Thoracic aorta (tissue), 2 donors: ENCODE measurements at regions not wholly inside any gene's neighbourhood (a gene's known extent, or its start where the extent isn't known, plus 50 kb on each side); places are given as distances from the start of the nearest gene placed in this dataset.

Experiments used
- ATAC-seq: fragments of 150-250 bp; one replicate; pipeline ENCODE4 v1.8.0; 2017; ENCODE audit warnings: low read depth; ENCODE audit not compliant: insufficient number of reproducible peaks, low FRiP score
- DNase-seq: peaks from one replicate; pipeline ENCODE4 v3.0.0-alpha.2; 2020; ENCODE audit warnings: low spot score
- H3K27ac ChIP-seq, 2 donors: fragments of 200-600 bp; sonication (generic); 1 replicate in 1 of 2; 2 replicates in 1 of 2; pipeline ENCODE4 v1.5.1; 2016; ENCODE audit warnings: mild to moderate bottlenecking in 2 of 2, moderate library complexity in 2 of 2
- H3K27me3 ChIP-seq: fragments of 200-600 bp; sonication (generic); replicated peaks from 2 replicates; pipeline ENCODE4 v1.6.0; 2016; ENCODE audit warnings: mild to moderate bottlenecking; ENCODE audit not compliant: insufficient read depth
- H3K36me3 ChIP-seq: fragments of 200-600 bp; sonication (generic); one replicate; pipeline ENCODE4 v1.5.1; 2016
- H3K4me1 ChIP-seq, 2 donors: fragments of 200-600 bp; sonication (generic); 1 replicate in 1 of 2; 2 replicates in 1 of 2; pipeline versions ENCODE4 v1.5.1 to v1.6.0; 2016; ENCODE audit warnings: low read depth in 2 of 2, mild to moderate bottlenecking in 1 of 2; ENCODE audit not compliant: control insufficient read depth in 1 of 2
- H3K4me3 ChIP-seq: fragments of 200-600 bp; sonication (generic); 2 replicates; pipeline ENCODE4 v1.5.1; 2016; ENCODE audit warnings: mild to moderate bottlenecking
- H3K9me3 ChIP-seq: fragments of 200-600 bp; sonication (generic); 2 replicates; pipeline ENCODE4 v1.5.1; 2016
- TF ChIP-seq, protein P1 (sequence below): fragments of 200-600 bp; sonication (generic); IDR thresholded peaks from one replicate; pipeline ENCODE4 v1.5.1; 2019; ENCODE audit warnings: antibody characterized with exemption

DNA sequence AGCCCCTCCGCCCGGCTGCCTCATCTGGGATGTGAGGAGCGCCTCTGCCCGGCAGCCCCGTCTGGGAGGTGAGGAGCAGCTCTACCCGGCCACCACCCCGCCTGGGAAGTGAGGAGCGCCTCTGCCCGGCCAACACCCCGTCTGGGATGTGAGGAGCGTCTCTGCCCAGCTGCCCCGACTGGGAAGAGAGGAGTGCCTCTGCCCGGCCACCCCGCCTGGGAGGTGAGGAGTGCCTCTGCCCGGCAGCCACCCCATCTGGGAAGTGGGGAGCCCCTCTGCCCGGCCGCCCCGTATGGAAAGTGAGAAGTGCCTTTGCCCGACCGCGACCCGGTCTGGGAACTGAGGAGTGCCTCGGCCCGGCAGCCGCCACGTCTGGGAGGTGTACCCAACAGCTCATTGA is 74.3 kb upstream of the TNIP3 start:
- DNase-seq (no peak), ATAC-seq (no peak)
- Histone ChIP-seq H3K27me3 (no peaks in the 10 kb centered on the region), H3K27ac (no peak overlapping the region), H3K4me1 (no peaks in the 10 kb centered on the region), H3K36me3 (no peaks in the 10 kb centered on the region), H3K4me3 (no peak overlapping the region), H3K9me3 (no peaks in the 10 kb centered on the region)
- TF ChIP-seq, protein P1, sequence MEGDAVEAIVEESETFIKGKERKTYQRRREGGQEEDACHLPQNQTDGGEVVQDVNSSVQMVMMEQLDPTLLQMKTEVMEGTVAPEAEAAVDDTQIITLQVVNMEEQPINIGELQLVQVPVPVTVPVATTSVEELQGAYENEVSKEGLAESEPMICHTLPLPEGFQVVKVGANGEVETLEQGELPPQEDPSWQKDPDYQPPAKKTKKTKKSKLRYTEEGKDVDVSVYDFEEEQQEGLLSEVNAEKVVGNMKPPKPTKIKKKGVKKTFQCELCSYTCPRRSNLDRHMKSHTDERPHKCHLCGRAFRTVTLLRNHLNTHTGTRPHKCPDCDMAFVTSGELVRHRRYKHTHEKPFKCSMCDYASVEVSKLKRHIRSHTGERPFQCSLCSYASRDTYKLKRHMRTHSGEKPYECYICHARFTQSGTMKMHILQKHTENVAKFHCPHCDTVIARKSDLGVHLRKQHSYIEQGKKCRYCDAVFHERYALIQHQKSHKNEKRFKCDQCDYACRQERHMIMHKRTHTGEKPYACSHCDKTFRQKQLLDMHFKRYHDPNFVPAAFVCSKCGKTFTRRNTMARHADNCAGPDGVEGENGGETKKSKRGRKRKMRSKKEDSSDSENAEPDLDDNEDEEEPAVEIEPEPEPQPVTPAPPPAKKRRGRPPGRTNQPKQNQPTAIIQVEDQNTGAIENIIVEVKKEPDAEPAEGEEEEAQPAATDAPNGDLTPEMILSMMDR, result no peak

DNA sequence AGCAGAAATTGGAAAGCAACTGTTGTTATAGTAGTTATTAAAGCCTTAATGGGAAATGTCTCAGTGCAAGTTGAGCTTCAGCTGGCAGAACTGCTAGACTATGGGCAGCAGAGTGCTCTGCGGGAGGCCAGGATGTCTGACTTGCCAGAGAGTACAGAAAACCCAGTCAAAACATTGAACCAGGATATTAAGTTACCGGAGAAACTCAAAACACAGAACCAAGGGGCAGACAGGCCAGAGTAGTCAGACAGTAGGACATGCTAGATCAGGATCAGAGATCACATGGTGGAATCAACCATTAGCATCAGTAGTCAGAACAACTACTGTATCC is 72.9 kb upstream of the TNIP3 start:
- Histone ChIP-seq H3K27me3 (no peaks in the 10 kb centered on the region), H3K27ac (no peak overlapping the region), H3K4me3 (no peak overlapping the region), H3K36me3 (no peaks in the 10 kb centered on the region), H3K4me1 (no peaks in the 10 kb centered on the region), H3K9me3 (no peaks in the 10 kb centered on the region)
- TF ChIP-seq, protein P1, result no peak
- DNase-seq (no peak), ATAC-seq (no peak)

DNA sequence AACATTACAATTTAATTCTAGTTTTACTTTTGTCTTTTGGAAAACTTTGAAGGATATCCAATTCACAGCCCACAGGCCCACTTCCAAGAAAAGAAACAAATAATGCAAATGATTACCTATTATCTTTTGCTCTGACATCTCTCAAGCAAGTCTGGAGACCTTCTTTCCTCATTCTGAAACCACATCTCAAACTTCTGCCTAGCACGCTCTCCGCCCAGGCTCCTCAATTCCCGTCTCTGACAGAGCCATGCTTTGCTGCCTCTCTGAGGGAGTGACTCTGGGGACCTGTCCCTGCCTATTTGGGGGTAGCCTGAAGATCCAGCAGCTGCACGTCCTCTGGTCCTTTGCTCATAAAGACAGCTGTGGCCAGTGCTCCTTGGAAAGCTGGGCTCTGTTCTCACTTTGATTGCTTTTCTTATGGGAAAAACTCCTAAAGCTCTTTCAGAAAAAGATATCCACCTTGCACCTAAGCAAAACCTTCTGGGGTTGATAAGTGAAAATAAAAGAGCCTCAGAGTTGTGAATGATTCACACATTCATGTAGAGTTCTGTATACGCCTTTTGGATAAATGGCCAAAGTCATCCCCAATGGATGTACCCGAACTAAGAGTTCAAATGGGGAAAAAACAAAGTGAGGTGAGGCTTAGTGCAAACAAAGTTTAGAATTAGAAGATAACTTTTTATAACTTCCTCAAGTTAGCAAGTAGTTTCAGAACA is 72.4 kb upstream of the TNIP3 start:
- H3K4me1 ChIP-seq, result no peaks in the 10 kb centered on the region
- no peak overlapping the region for H3K4me3 ChIP-seq
- no peaks in the 10 kb centered on the region for H3K27me3 ChIP-seq
- H3K36me3 ChIP-seq, result no peaks in the 10 kb centered on the region
- ATAC-seq (no peak), DNase-seq (no peak)
- H3K9me3 ChIP-seq, result no peaks in the 10 kb centered on the region
- no peak overlapping the region for H3K27ac ChIP-seq
- TF ChIP-seq, protein P1, result no peak

DNA sequence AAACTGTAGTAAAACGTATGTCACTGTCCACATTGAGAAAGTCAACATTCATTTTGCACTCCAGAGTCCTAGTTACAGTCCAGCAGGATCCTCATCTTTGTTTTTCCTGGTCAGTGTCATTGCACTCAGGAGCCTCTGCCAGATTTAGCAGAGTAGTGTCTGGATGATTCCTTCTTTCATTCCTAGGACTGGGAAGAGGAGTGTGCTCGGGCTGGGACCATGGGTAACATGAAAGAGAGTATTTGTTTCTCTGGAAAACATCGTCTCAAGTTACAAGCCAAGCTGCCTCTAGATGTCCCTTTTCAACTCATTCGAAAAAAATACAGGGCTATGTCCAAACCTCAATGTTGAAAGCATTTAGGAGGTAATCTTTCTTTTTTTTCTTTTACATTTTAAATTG is 69.9 kb upstream of the TNIP3 start:
- no peak for ATAC-seq
- no peaks in the 10 kb centered on the region for H3K4me1 ChIP-seq
- H3K27me3 ChIP-seq, result no peaks in the 10 kb centered on the region
- H3K4me3 ChIP-seq, result no peak overlapping the region
- no peak for DNase-seq
- H3K9me3 ChIP-seq, result no peaks in the 10 kb centered on the region
- no peak overlapping the region for H3K27ac ChIP-seq
- H3K36me3 ChIP-seq, result no peaks in the 10 kb centered on the region
- TF ChIP-seq, protein P1, result no peak

DNA sequence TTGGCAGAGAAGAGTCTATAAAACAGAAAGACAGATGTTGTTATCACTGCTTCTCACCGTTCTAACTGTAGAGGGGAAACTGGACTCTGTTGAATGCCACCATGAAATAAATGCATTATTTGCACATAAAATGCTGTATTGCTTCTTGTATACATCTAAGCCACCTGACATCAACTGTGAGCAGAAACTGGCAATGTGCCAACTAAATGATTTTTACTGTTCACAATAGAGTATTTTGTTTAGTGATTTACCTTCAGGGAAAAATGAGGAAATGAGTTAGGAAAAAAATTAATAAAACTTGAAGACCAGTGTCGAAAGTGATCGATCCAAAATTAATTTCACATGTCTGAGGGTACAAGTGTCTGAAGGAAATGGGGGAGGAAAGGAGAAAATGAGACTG is 65.9 kb upstream of the TNIP3 start:
- no peaks in the 10 kb centered on the region for H3K9me3 ChIP-seq
- H3K27ac ChIP-seq, result no peak overlapping the region
- DNase-seq (no peak), ATAC-seq (no peak)
- no peaks in the 10 kb centered on the region for H3K4me1 ChIP-seq
- no peak overlapping the region for H3K4me3 ChIP-seq
- H3K27me3 ChIP-seq, result no peaks in the 10 kb centered on the region
- TF ChIP-seq, protein P1, result no peak
- no peaks in the 10 kb centered on the region for H3K36me3 ChIP-seq
